GM18498 (cell line): ENCODE measurements at regions not wholly inside any gene's neighbourhood (a gene's known extent, or its start where the extent isn't known, plus 50 kb on each side); places are given as distances from the start of the nearest gene placed in this dataset.

Source experiments
- ATAC-seq: cut with Tn5 transposase; IDR thresholded peaks from one replicate; pipeline ENCODE4 v1.9.1; 2021; ENCODE audit warnings: mild to moderate bottlenecking, moderate library complexity; ENCODE audit not compliant: unreplicated experiment

DNA sequence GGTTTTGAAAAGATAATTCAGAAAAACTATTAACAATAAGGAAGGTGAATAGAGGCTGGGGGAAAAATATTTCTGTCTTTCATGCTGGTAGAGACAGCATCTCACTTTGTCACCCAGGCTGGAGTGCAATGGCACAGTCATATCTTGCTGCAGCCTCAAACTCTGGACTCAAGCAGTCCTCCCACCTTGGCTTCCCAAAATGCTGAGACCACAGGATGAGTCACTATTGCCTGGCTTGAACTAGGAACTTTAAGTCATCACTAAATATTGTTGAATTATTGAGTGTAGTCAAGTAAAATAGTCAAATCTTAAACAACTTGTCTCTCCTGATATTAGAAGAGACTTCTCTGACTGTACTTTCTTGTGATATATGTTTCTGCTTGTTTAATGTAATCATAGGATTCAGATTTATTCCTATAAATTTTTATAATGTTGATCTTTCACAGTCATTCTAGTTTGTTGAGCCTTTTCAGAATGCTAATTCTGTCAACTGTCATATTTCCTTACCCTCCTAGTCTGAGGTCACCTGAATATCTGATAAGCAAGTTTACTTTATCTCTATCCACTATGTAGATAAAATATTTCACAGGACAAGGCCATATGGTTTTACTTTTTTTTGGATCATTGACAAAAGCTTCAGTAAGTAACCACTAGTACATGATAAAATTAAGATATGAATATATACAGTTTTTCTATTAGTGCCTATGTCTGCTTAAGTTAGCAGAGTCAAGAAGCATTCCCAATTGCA is 1696.5 kb downstream of the MAT2B start:
- no peak for ATAC-seq

DNA sequence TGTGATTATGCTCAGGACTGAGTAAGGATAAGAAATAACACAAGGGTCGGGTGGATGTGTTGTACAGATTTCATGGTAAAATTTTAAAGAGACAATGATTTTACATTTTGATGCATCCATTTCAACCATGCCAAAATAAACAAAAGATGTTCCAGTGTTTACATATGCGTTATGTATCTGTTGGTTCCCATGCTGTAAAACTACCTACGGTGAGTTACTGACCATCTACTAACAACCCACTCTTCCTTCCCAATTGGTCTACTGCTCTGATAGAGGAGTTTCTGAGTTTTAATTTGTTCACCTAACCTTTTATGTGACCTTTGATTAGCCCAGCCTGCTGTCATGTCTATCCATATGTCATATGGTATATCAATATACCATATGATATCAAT is 1697.1 kb downstream of the MAT2B start:
- ATAC-seq = no peak

DNA sequence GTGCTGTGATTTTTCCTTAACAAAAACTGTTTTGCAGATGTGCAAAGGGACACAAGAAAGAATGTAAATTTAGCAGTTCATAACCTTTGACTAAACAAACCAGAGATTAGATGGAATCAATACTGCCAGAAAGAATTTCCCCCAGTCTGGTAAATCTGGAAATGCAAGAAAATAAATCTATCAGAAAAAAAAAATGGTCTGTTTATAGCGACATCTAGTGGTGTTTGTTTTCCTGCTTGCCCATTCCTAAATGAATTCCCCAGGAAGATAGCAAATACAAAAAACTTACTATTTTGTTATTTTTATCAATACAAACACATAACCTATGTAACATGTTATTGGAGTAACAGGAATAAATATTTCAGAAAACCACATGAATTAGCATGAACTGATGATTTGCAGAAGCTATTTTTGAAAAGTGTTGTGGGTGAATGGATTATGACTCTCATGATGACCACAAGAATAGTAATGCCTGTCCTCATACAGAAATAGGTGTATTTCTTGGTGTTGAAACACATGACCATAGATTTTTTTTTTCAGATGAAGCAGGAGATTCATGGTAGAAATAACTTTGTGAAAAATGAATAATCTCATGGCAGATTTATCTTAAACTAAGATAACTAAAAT is 1703.8 kb downstream of the MAT2B start:
- ATAC-seq = no peak

DNA sequence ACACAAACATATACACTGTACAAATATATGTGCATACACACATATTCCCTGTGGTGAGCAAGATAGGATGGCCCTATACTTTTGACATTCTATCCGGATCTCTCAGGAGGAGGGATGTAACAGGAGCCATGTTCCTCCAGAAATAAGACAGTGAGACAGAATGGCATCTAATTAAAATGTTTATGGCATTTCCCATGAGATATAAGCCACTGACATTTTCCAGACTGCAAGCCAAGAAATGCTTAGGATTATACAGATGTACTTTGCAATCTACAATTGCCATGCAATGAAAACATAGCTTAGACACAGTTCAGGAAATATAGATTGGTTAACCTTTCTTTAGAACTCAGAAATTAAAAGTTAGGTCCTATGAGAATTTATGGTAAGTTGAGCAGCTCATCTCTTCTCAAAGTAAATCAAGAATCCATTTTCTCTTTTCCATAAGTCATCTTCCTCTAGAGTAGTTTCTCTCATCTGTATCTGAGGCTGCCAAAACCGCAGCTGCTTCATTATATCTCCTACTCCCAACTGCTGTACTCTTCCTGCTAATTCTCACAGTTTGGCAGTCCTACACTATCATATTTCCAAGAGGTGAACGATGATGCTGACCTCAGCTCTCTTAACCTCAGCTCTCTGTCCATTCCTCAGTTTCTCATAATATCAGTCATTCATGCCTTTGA is 1719.1 kb downstream of the MAT2B start:
- ATAC-seq = no peak

DNA sequence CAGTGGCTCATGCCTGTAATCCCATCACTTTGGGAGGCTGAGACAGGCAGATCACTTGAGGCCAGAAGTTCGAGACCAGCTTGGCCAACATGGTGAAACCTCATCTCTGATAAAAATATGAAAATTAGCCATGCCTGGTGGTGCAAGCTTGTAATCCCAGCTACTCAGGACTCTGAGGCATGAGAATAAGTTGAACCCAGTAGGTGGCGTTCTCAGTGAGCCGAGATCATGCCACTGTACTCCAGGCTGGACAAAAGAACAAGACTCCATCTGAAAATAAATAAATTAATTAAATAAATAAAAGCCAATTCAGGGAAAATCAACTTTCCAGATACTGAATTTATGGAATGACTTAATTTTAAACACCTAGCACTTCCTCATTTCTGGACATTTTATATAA is 1722.1 kb downstream of the MAT2B start:
- ATAC-seq = no peak

DNA sequence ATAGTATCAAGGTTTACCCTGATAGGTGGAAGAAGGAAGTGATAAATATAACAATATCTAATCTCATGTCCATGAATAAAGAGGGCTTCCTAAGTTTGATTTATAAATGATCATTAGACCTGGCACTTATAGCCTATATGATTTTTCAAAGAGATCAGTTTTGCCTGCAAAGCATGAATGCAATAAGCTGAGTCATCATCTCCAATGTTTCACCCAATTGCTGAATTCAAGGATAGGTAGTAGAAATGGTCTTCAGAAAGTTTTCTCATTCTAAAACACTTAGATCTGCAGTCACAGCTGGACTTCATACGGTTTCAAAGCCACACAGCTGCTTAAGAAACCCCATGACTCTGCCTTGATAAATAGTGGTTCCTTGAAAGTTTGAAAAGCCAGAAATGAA is 1722.8 kb downstream of the MAT2B start:
- ATAC-seq = no peak

DNA sequence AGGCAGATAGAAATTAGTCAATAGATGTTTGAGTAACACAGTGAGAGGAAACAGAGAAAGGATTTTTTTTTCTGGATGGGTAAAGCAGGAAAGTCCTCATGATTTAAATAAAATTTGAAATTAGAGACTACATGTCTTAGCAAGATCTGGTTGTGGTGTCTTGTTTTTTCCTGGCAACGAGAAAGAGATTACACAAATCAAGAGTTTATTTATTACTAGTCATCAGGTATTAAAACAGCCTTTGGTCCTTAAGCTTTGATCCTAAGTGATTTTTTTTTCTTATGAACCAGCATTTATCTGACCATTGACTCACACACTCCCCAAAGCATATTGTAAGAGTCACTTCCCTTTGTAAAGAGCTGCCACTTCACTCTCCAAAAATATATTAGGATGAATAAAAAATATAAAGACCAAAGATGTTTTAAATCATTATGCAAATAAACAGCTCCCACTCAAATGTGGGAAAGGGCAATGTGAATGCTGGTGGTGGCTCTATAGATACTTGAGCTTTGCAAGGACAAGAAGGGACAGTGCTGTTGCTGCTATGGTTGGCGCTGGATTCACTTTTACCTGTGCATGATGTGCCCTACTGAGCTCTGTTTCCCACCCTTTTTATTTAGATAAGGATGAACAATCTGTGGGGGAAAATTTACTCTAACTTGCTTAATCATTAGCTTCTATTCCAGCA is 1726.5 kb downstream of the MAT2B start:
- no peak for ATAC-seq

DNA sequence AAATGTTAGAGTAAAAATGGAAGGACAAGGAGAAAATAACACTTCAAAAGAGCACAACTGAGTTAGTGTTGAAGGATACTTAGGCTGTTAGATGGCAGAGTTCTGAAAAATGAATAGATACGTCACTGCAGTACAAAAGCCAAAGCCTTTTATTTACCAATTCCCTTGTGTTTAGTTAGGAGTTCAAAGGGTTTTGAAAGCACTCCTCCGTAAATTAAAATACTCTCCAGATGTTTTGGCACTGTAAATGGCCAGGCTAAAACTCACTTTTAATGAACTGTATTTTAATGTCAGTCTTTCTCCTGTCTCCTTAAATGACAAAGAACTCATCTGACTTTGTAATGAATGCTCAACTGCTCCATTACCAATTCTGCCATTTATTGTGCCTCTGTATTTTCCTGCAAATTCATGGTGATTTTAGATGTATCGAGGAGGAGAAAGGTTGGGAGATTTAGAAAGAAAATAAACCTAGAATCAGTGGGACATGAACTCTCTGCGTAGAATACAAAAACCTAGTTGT is 1727.2 kb downstream of the MAT2B start:
- ATAC-seq = no peak

DNA sequence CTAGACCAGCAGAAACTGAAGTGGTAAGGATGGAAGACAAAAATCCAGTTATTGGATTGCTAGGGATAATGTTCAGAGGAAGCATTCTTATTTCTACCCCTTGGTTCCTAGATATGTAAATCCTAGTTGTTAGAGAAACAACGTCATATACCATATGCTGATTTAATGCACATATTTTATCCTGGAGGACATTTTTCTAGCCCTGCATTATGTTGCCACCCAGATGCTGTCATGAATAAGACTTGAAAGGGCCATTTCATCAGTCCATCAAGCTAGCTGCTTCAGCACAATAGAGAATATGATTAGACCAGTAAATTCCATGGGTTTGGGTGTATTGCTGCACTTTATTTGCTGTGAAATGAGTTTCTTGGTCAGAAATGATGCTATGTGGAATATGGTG is 1736.4 kb downstream of the MAT2B start:
- no peak for ATAC-seq

DNA sequence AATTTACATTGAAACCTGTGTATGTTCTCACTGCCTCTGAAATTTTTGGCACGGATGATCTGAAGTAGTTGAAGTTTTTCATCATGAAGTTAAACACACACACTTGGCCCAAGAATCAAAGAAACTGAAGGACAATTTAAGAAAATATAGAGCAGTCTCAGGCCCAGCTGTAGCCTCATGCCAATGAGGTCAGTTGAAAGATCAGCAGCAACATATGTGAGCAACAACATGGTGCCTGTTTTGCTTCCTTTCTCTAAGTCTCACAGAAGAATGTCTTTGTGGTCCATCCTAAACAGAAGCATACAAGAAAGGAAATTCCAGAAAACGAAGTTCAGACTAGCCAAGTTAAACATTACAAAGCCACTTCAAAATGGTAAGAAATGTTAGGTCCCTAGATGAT is 1737.2 kb downstream of the MAT2B start:
- no peak for ATAC-seq

DNA sequence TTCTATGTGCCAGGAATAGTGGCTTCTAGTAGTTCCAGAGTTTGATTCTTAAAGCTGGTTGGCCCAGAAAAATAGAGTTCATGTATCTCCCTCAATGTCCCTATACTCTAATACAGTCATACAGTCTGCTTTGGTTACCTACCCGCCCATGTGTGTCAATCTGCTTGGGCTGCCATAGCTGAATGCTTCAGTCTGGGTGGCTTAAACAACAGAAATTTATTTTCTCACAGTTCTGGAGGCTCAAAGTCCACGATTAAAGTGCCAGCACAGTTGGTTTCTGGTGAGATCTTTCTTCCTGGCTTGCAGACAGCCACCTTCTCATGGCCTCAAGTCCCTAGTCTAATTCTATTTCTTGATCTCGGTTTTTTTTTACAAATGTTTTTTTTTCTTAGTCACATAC is 1739.0 kb downstream of the MAT2B start:
- ATAC-seq = no peak

DNA sequence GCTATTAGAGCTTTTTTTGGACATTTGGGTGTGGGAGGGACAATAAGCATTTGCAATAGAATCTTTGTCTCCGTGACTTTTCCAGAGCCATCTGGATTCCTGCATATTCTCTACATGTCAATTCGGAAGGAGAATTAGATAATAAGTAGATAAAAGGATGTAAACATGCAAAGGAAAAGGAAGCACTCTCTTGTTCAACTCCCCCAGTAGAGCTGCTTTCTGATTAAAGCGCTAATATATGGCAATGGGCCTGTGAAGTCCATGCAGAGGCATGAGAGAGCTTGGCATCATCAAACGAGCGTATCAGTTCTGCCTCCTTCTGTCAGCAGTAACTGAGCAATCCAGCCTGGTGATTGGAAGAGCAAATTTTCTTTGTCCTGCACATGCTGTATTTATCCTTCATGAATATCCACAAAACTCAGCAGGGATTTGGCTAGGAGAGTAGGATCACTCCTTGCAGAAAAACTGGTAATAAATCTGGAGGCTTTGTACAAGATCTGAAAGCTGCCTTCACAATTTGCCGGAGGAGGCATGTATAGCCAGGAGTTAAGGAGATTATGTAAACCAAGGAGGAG is 1752.9 kb downstream of the MAT2B start:
- no peak for ATAC-seq

DNA sequence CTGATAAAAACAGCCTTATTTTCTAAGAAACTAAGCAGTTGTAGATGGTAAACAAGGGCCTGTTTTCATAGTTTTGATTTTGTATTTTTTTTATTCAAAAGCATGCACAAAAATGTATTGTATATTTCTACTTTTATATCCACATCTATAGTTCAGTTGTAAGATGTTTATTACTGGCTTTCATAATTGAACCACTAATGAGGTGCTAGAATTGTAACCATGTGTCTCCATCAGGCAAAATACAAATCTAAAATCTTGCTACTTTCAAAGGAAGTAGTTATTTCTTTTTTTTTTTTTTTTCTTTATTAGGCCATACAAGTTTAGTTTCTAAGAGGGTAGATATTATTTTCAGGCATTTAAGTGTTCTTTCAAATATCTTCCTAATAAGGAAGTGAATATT is 1755.0 kb downstream of the MAT2B start:
- no peak for ATAC-seq

DNA sequence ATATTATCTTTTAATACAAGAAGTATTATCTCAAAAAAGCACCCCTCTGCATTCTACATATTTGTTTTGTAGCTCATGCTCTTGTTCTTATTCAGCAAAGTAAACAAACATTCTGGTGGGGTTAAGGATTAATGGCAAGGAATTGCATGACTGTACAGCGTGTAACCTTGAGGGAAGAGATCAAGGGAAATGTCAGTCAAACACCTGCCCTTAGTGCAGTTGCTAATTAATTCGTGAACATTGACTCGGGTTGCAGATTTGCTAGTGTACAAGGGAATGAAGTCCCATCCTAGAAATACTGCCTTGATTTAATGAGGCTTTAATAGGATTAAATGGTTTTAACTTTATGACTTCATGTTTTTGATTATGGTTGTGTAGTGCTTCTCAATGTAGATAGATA is 1758.1 kb downstream of the MAT2B start:
- no peak for ATAC-seq

DNA sequence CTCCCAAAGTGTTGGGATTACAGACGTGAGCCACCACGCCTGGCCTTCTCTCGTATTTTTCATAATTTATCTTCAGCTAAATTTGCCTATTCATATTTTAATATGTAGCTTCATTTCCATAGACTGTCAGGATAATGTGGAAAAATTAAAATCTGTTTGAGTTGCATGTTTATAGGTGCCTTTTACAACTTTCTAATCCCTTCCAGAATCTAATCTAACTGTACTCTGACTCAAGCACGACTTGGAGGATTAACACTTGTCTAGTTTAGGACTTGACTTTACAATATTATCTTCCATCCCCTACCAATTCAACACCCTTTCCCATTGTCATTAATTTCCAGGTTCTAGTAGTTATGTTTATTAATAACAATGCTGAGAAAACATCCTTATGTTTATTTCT is 1761.5 kb downstream of the MAT2B start:
- no peak for ATAC-seq

DNA sequence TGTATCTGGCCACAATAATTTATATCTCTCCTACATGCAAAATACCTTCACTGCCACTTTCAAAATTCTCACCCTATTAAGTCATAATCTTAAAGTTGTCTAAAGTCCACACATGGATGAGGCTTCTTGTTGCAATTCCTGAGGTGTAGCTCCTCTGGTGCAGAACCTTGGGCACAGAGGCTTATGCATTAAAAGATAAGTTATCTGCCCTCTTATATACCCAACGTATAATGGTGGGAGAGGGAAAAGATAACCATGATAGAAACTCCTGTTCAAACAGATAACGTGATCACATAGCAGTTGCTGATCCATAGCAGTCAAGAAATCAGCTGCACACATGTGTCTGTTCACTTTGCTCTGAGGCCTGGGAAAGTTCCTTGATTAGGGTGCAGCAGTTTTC is 1767.0 kb downstream of the MAT2B start:
- no peak for ATAC-seq

DNA sequence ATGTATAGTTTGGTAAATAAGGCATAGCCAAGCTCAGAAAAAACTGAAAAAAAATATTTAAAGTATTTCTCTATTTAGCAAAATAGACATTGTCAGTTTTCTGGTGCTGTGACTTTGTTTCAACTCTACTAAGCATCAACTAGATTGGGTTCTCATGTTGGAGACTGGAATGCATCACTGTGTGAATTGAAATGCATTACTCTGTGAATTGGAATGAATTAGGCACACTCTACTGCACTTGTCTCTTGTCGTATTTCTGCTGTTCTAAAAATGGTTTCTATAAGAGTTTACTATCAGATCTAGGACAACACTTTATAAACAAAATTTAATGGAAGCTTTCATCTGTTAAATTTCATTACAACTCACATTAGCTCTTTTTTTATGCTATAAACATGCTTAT is 1772.2 kb downstream of the MAT2B start:
- ATAC-seq = no peak

DNA sequence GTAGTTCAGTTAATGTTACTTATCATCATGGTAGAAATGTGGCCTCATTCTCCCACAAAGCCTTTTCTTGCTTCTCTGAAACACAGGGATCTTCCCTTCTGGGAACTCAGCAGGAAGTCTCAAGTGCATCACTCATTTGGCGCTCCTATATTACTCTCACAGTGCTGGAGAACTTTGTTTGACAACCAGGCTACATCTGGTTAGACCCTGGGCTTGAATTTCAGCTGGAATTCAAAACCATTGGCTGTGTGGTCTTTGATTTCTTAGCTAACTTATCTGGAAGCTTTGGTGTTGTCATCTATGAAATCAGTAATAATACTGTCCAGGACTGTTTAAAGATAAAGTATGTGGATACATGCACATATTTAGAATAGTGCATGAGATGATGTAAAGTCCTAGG is 1777.1 kb downstream of the MAT2B start:
- no peak for ATAC-seq

DNA sequence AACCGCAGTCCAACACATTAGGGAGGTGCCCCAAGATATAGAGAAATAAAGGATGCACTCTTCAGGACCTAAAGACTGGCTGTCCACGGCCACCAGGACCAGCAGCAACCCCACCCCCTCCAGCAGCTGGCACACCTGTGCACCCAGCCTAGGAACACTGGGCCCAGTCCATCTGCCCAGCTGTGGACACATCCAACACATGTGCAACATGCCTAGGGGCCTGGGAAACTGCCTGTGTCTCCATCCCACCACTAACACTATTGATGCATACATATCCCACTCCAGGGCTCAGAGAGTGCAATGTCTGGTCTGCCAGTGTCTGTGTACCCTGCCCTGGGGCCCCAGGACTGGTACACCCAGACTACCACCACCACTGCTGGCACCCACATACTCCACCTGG is 1781.3 kb downstream of the MAT2B start:
- ATAC-seq = no peak

DNA sequence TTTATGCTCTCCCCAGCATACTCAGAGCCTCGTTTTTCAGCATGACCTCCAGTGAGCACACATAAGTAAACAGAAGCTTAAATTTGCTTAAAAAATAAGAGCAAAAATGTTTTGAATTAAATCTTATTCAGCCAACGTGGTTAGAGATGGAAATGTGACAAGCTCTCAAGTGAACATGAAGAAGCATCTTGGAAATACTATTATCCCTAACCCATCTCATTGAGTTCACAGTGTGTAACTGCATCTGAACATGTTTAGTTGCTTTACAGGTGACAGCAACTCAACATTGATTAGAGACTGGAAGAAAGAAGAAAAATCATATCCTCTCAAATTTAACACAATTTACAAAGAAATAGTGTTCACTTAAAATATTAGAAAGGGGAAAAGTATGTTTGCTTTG is 1785.1 kb downstream of the MAT2B start:
- no peak for ATAC-seq
